ENCODE measurements at regions not wholly inside any gene's neighbourhood (a gene's known extent, or its start where the extent isn't known, plus 50 kb on each side); places are given as distances from the start of the nearest gene placed in this dataset.

- Histone ChIP-seq H3K27me3 (no peaks in the 10 kb centered on the region), H3K9me3 (no peaks in the 10 kb centered on the region), H3K4me1 (peaks cover 0 to 10% (median 0%) of the 10 kb centered on the region in 3 donors), H3K36me3 (no peaks in the 10 kb centered on the region), H3K4me3 (no peak overlapping the region), H3K27ac (no peak overlapping the region)
- TF ChIP-seq CTCF (IDR thresholded peaks at IDR 0.05) = no peak
- TF ChIP-seq POLR2A (IDR thresholded peaks at IDR 0.05) = no peak
- intact Hi-C loops (cut with DNase I) = no loop called here
- no peak for DNase-seq
- WGBS, 2 donors = 27 to 36% methylated on average over 1 of the region's 1 CpG
These were observed 180.0 kb downstream of the FGFR2 start for GRCh38 chr10:121418126-121418777.

- Histone ChIP-seq H3K27ac (no peak overlapping the region), H3K4me3 (no peak overlapping the region), H3K27me3 (no peaks in the 10 kb centered on the region), H3K36me3 (no peaks in the 10 kb centered on the region), H3K4me1 (peaks cover 0 to 5% (median 0%) of the 10 kb centered on the region in 3 donors), H3K9me3 (no peaks in the 10 kb centered on the region)
- TF ChIP-seq POLR2A (IDR thresholded peaks at IDR 0.05) (no peak), CTCF (IDR thresholded peaks at IDR 0.05) (no peak)
- no peak for DNase-seq
- 83 to 97% methylated on average over 3 of the region's 3 CpGs for WGBS, 2 donors
- intact Hi-C loops (cut with DNase I) = no loop called here
These were observed 178.2 kb downstream of the FGFR2 start for GRCh38 chr10:121420006-121420405.

- 84 to 85% methylated on average over 6 to 7 of the region's 7 CpGs for WGBS, 2 donors
- H3K27me3 ChIP-seq = no peaks in the 10 kb centered on the region
- H3K36me3 ChIP-seq = no peaks in the 10 kb centered on the region
- H3K27ac ChIP-seq = no peak overlapping the region
- H3K4me3 ChIP-seq = no peak overlapping the region
- TF ChIP-seq CTCF (IDR thresholded peaks at IDR 0.05) (no peak), POLR2A (IDR thresholded peaks at IDR 0.05) (no peak)
- H3K4me1 ChIP-seq = no peaks in the 10 kb centered on the region
- intact Hi-C loops (cut with DNase I) = no loop called here
- H3K9me3 ChIP-seq = no peaks in the 10 kb centered on the region
- DNase-seq = no peak
These were observed 176.1 kb downstream of the FGFR2 start for GRCh38 chr10:121422096-121422495.

- DNase-seq = no peak
- WGBS, 2 donors = 63 to 77% methylated on average over 4 of the region's 4 CpGs
These were observed 172.6 kb downstream of the FGFR2 start for GRCh38 chr10:121425623-121426022.

GRCh38 chr10:121426307-121426706, 171.9 kb downstream of the FGFR2 start:
- Histone ChIP-seq H3K9me3 (no peaks in the 10 kb centered on the region), H3K27ac (no peak overlapping the region), H3K27me3 (no peaks in the 10 kb centered on the region), H3K4me1 (peaks cover 0 to 16% (median 0%) of the 10 kb centered on the region in 3 donors), H3K4me3 (no peak overlapping the region), H3K36me3 (no peaks in the 10 kb centered on the region)
- intact Hi-C loops (cut with DNase I) = no loop called here
- WGBS, 2 donors = 81 to 83% methylated on average over 6 to 7 of the region's 7 CpGs
- TF ChIP-seq CTCF (IDR thresholded peaks at IDR 0.05) (no peak), POLR2A (IDR thresholded peaks at IDR 0.05) (no peak)
- DNase-seq = no peak

More at GRCh38 chr10:121425623-121426022, 172.6 kb downstream of the FGFR2 start:
- H3K4me1 ChIP-seq = peaks cover 0 to 16% (median 0%) of the 10 kb centered on the region in 3 donors
- no peak overlapping the region for H3K27ac ChIP-seq
- H3K9me3 ChIP-seq = no peaks in the 10 kb centered on the region
- H3K27me3 ChIP-seq = no peaks in the 10 kb centered on the region
- H3K36me3 ChIP-seq = no peaks in the 10 kb centered on the region
- intact Hi-C loops (cut with DNase I) = no loop called here
- TF ChIP-seq POLR2A (IDR thresholded peaks at IDR 0.05) = no peak
- TF ChIP-seq CTCF (IDR thresholded peaks at IDR 0.05) = no peak
- no peak overlapping the region for H3K4me3 ChIP-seq

Small RNA genes in the stretch of these regions (small RNA-seq; reads per million reads assigned to genes)
- 0 reads per million in 4 donors for gene RN7SKP167
